ENCODE measurements at regions not wholly inside any gene's neighbourhood (a gene's known extent, or its start where the extent isn't known, plus 50 kb on each side); places are given as distances from the start of the nearest gene placed in this dataset.
"Not testable (repeated sequence)": the region's sequence is repeated elsewhere in the genome, so short reads cannot be mapped to it uniquely, and the experiment has no call there.

GRCh38 chrX:94704348-94705256, 1030.6 kb downstream of the FAM133A start:
- TF ChIP-seq, protein P1, sequence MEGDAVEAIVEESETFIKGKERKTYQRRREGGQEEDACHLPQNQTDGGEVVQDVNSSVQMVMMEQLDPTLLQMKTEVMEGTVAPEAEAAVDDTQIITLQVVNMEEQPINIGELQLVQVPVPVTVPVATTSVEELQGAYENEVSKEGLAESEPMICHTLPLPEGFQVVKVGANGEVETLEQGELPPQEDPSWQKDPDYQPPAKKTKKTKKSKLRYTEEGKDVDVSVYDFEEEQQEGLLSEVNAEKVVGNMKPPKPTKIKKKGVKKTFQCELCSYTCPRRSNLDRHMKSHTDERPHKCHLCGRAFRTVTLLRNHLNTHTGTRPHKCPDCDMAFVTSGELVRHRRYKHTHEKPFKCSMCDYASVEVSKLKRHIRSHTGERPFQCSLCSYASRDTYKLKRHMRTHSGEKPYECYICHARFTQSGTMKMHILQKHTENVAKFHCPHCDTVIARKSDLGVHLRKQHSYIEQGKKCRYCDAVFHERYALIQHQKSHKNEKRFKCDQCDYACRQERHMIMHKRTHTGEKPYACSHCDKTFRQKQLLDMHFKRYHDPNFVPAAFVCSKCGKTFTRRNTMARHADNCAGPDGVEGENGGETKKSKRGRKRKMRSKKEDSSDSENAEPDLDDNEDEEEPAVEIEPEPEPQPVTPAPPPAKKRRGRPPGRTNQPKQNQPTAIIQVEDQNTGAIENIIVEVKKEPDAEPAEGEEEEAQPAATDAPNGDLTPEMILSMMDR (IDR thresholded peaks at IDR 0.05), result not testable (repeated sequence)
- not testable (repeated sequence) for TF ChIP-seq POLR2A (IDR thresholded peaks at IDR 0.05)
